GM12878 (cell line): ENCODE measurements at regions not wholly inside any gene's neighbourhood (a gene's known extent, or its start where the extent isn't known, plus 50 kb on each side); places are given as distances from the start of the nearest gene placed in this dataset.

Experiments
- ATAC-seq: fragments of 200-7000 bp; cut with Tn5 transposase; 3 replicates; pipeline ENCODE4 v1.9.1; 2020; ENCODE audit warnings: mild to moderate bottlenecking, moderate library complexity
- BruUV-seq: library from RNA; stranded (reverse); fragments of 400-500 nt; replicated peaks from 2 replicates; lab custom pipeline; 2021; lab: Mats Ljungman, UMichigan
- CTCF ChIA-PET: fragments of 300-600 bp; sonication (Branson Sonifier 250); formaldehyde crosslinking; extraction: SDS; loops from one replicate; lab custom pipeline; 2021; ENCODE audit warnings: inconsistent platforms; lab: Yijun Ruan, JAX
- POLR2A ChIA-PET: fragments of 350-600 bp; formaldehyde crosslinking; extraction: SDS; loops from one replicate; lab custom pipeline; 2021; ENCODE audit warnings: inconsistent platforms; lab: Charles Lee
- RAD21 ChIA-PET: fragments of 300-600 bp; sonication (Branson Sonifier 250); formaldehyde crosslinking; loops from one replicate; lab custom pipeline; 2023; ENCODE audit warnings: antibody characterized with exemption; ENCODE audit not compliant: unreplicated experiment; lab: Charles Lee
- SMC1A ChIA-PET: fragments of 300-600 bp; sonication (Branson Sonifier 250); formaldehyde crosslinking; loops from one replicate; lab custom pipeline; 2023; ENCODE audit not compliant: unreplicated experiment, uncharacterized antibody; lab: Charles Lee
- DNase-seq: peaks from one replicate; pipeline ENCODE4 v3.0.0-alpha.2; 2011; ENCODE audit warnings: low read depth, low spot score
- FAIRE-seq: peaks from 3 replicates; lab custom pipeline; 2011; peaks lifted over from hg19 to GRCh38; lab: Jason Lieb, UNC
- H2AFZ ChIP-seq: 2 replicates; pipeline ENCODE4 v1.6.0; 2011; ENCODE audit warnings: low read depth, low read length, control low read depth; ENCODE audit not compliant: control insufficient read depth
- H3K27ac ChIP-seq: 2 replicates; pipeline ENCODE4 v1.5.1; 2011; ENCODE audit warnings: control low read depth; ENCODE audit not compliant: control insufficient read depth, insufficient read depth
- H3K27me3 ChIP-seq, 2 experiments: replicated peaks in 1 of 2; 2 replicates each; pipeline versions ENCODE4 v1.6.0 to v1.6.1; 2011; ENCODE audit warnings: low read length in 1 of 2; ENCODE audit not compliant: control insufficient read depth in 2 of 2, insufficient read depth in 2 of 2
- H3K36me3 ChIP-seq, 2 experiments: 2 replicates each; pipeline ENCODE4 v1.5.1; 2011; ENCODE audit warnings: low read length in 1 of 2; ENCODE audit not compliant: control insufficient read depth in 2 of 2, insufficient read depth in 2 of 2
- H3K4me1 ChIP-seq: 2 replicates; pipeline ENCODE4 v1.6.1; 2011; ENCODE audit warnings: mild to moderate bottlenecking, low read length, moderate library complexity, mixed read lengths; ENCODE audit not compliant: control insufficient read depth, insufficient read depth
- H3K4me2 ChIP-seq: 2 replicates; pipeline ENCODE4 v1.6.0; 2011; ENCODE audit warnings: control low read depth; ENCODE audit not compliant: control insufficient read depth, insufficient read depth
- H3K4me3 ChIP-seq: fragments of 200-600 bp; sonication (generic); 2 replicates; pipeline ENCODE4 v1.5.1; 2016
- H3K79me2 ChIP-seq: 2 replicates; pipeline ENCODE4 v1.6.0; 2011; ENCODE audit warnings: low read length; ENCODE audit not compliant: control insufficient read depth, insufficient read depth
- H3K9ac ChIP-seq: 2 replicates; pipeline ENCODE4 v1.8.0; 2011; ENCODE audit warnings: low read length, control low read depth, mixed read lengths; ENCODE audit not compliant: control insufficient read depth, insufficient read depth
- H3K9me3 ChIP-seq: replicated peaks from 3 replicates; pipeline ENCODE4 v1.5.1; 2011; ENCODE audit warnings: mild to moderate bottlenecking, low read length; ENCODE audit not compliant: control insufficient read depth, insufficient read depth
- H4K20me1 ChIP-seq: 2 replicates; pipeline ENCODE4 v1.6.0; 2011; ENCODE audit not compliant: control insufficient read depth, insufficient read depth
- ATF3 ChIP-seq: IDR thresholded peaks from 2 replicates; pipeline ENCODE4 v1.6.1; 2011; ENCODE audit warnings: low read depth, mild to moderate bottlenecking, low read length, moderate library complexity, borderline replicate concordance; ENCODE audit errors: extremely low read depth
- CHD4 ChIP-seq: fragments of 200-600 bp; sonication (generic); IDR thresholded peaks from 2 replicates; pipeline ENCODE4 v1.6.1; 2016; ENCODE audit warnings: mild to moderate bottlenecking
- CREM ChIP-seq: IDR thresholded peaks from 2 replicates; pipeline ENCODE4 v1.6.1; 2014; ENCODE audit warnings: antibody characterized with exemption, low read depth
- JUND ChIP-seq: IDR thresholded peaks from 2 replicates; pipeline ENCODE4 v1.6.1; 2012; ENCODE audit warnings: low read depth, mild to moderate bottlenecking, low read length, improper control_type of control experiment, moderate library complexity
- MEF2A ChIP-seq: IDR thresholded peaks from 2 replicates; pipeline ENCODE4 v1.6.1; 2011; ENCODE audit warnings: low read depth, mild to moderate bottlenecking, low read length, moderate library complexity; ENCODE audit not compliant: insufficient read depth
- PKNOX1 ChIP-seq: fragments of 450-650 bp; IDR thresholded peaks from 2 replicates; pipeline ENCODE4 v1.6.1; 2016; ENCODE audit warnings: mild to moderate bottlenecking
- RAD21 ChIP-seq: IDR thresholded peaks from 2 replicates; pipeline ENCODE4 v1.6.1; 2011; ENCODE audit warnings: mild to moderate bottlenecking, low read depth, low read length, moderate library complexity; ENCODE audit not compliant: insufficient read depth
- RUNX3 ChIP-seq: IDR thresholded peaks from 2 replicates; pipeline ENCODE4 v1.6.1; 2012; ENCODE audit warnings: low read length, inconsistent platforms
- SMAD1 ChIP-seq: fragments of 450-650 bp; IDR thresholded peaks from 2 replicates; pipeline ENCODE4 v1.6.1; 2018; ENCODE audit warnings: mild to moderate bottlenecking, low read depth; ENCODE audit not compliant: partially characterized antibody
- SMAD5 ChIP-seq: IDR thresholded peaks from 2 replicates; pipeline ENCODE4 v1.6.1; 2016; ENCODE audit warnings: antibody characterized with exemption, low read depth
- TAF1 ChIP-seq: IDR thresholded peaks from 2 replicates; pipeline ENCODE4 v1.6.1; 2011; ENCODE audit warnings: mild to moderate bottlenecking, low read depth, low read length, borderline replicate concordance
- ZBTB33 ChIP-seq: fragments of 450-650 bp; IDR thresholded peaks from 2 replicates; pipeline ENCODE4 v1.6.1; 2017; ENCODE audit warnings: mild to moderate bottlenecking
- ZSCAN29 ChIP-seq: fragments of 450-650 bp; IDR thresholded peaks from 2 replicates; pipeline ENCODE4 v1.6.1; 2017; ENCODE audit warnings: mild to moderate bottlenecking, moderate library complexity
- WGBS: methylation state at CpG from one replicate; pipeline ENCODE4 v1.1.6; 2016; ENCODE audit warnings: low lambda C conversion rate; ENCODE audit not compliant: insufficient replicate concordance, insufficient coverage; ENCODE audit errors: missing lambda C conversion rate; 5-methylcytosine and 5-hydroxymethylcytosine counted together
- in situ Hi-C: fragments of 300-500 bp; cut with MboI; formaldehyde crosslinking; loops from 9 replicates; pipeline ENCODE4 v1.14.3; 2018; ENCODE audit warnings: mixed read lengths
- intact Hi-C: fragments of 100-400 bp; cut with micrococcal nuclease; formaldehyde crosslinking; loops from one replicate; pipeline ENCODE4 v1.14.2; 2022; ENCODE audit not compliant: unreplicated experiment

- ChIA-PET POLR2A (no interaction called here), CTCF (interaction anchor here (0.7 kb wide), 1 partner anchor 127 kb away, joined by 3 read pairs; no protein-coding TSS in a partner anchor), SMC1A (interaction anchor here (1.0 kb wide), 1 partner anchor 9 kb away, joined by 4 read pairs; no protein-coding TSS in a partner anchor), RAD21 (no interaction called here)
- H2AFZ ChIP-seq: no peak overlapping the region
- H3K79me2 ChIP-seq: no peaks in the 10 kb centered on the region
- DNase-seq (no peak), ATAC-seq (no peak), FAIRE-seq (no peak)
- H3K27ac ChIP-seq: no peak overlapping the region
- WGBS: 0% methylated on average over 2 of the region's 2 CpGs
- H3K4me1 ChIP-seq: no peaks in the 10 kb centered on the region
- no peak overlapping the region for H3K4me3 ChIP-seq
- no TSS peak for BruUV-seq
- in situ Hi-C loops: no loop called here
- intact Hi-C loops: no loop called here
- no peaks in the 10 kb centered on the region for H3K9me3 ChIP-seq
- no peak overlapping the region for H3K9ac ChIP-seq
- no peaks in the 10 kb centered on the region for H4K20me1 ChIP-seq
- TF ChIP-seq MEF2A (no peak), ZSCAN29 (no peak), ATF3 (no peak), CHD4 (no peak), RAD21 (no peak), ZBTB33 (no peak), JUND (no peak), TAF1 (no peak), SMAD1 (no peak), SMAD5 (no peak), CREM (no peak), RUNX3 (no peak), PKNOX1 (no peak)
- no peaks in the 10 kb centered on the region for H3K27me3 ChIP-seq
- H3K4me2 ChIP-seq: no peak overlapping the region
- no peaks in the 10 kb centered on the region for H3K36me3 ChIP-seq
Observed at GRCh38 chr13:90612391-90612790, 735.1 kb upstream of the MIR17HG start.
